HG02759 (cell line): ENCODE measurements at regions not wholly inside any gene's neighbourhood (a gene's known extent, or its start where the extent isn't known, plus 50 kb on each side); places are given as distances from the start of the nearest gene placed in this dataset.

ENCODE experiments used
- ATAC-seq: cut with Tn5 transposase; IDR thresholded peaks from one replicate; pipeline ENCODE4 v1.9.1; 2021; ENCODE audit warnings: mild to moderate bottlenecking, moderate library complexity; ENCODE audit not compliant: unreplicated experiment

GRCh38 chr4:18366892-18367291, 345.3 kb upstream of the LCORL start:
- ATAC-seq: peak; percentile 97

GRCh38 chr4:18366136-18366535, 344.6 kb upstream of the LCORL start:
- ATAC-seq: no peak

GRCh38 chr4:18343581-18343980, 322.0 kb upstream of the LCORL start:
- ATAC-seq: no peak

GRCh38 chr4:18342847-18343246, 321.3 kb upstream of the LCORL start:
- no peak for ATAC-seq

GRCh38 chr4:18321956-18322530, 300.5 kb upstream of the LCORL start:
- no peak for ATAC-seq

- no peak for ATAC-seq
These were observed 297.9 kb upstream of the LCORL start for GRCh38 chr4:18319431-18319830.

- no peak for ATAC-seq
These were observed 297.3 kb upstream of the LCORL start for GRCh38 chr4:18318682-18319388.

- no peak for ATAC-seq
These were observed 293.2 kb upstream of the LCORL start for GRCh38 chr4:18314731-18315130.

GRCh38 chr4:18297684-18298083, 276.1 kb upstream of the LCORL start:
- no peak for ATAC-seq

GRCh38 chr4:18296411-18296810, 274.9 kb upstream of the LCORL start:
- no peak for ATAC-seq

GRCh38 chr4:18294846-18295245, 273.3 kb upstream of the LCORL start:
- no peak for ATAC-seq

GRCh38 chr4:18294021-18294420, 272.5 kb upstream of the LCORL start:
- ATAC-seq: no peak

GRCh38 chr4:18292411-18292810, 270.9 kb upstream of the LCORL start:
- no peak for ATAC-seq

GRCh38 chr4:18291981-18292380, 270.4 kb upstream of the LCORL start:
- ATAC-seq: no peak

GRCh38 chr4:18291256-18291655, 269.7 kb upstream of the LCORL start:
- ATAC-seq: no peak

GRCh38 chr4:18285357-18285756, 263.8 kb upstream of the LCORL start:
- ATAC-seq: no peak

GRCh38 chr4:18278244-18278643, 256.7 kb upstream of the LCORL start:
- no peak for ATAC-seq

GRCh38 chr4:18262832-18263231, 241.3 kb upstream of the LCORL start:
- no peak for ATAC-seq

- ATAC-seq: no peak
These were observed 230.5 kb upstream of the LCORL start for GRCh38 chr4:18252052-18252451.

GRCh38 chr4:18250564-18250963, 229.0 kb upstream of the LCORL start:
- no peak for ATAC-seq

GRCh38 chr4:18248611-18249010, 227.1 kb upstream of the LCORL start:
- no peak for ATAC-seq

GRCh38 chr4:18247189-18247588, 225.6 kb upstream of the LCORL start:
- ATAC-seq: no peak
